Retina (tissue), 1 donor: ENCODE measurements at regions not wholly inside any gene's neighbourhood (a gene's known extent, or its start where the extent isn't known, plus 50 kb on each side); places are given as distances from the start of the nearest gene placed in this dataset.
A peak's percentile ranks its signal among the peaks of the same experiment; 100 is the strongest.
"Not testable (repeated sequence)": the region's sequence is repeated elsewhere in the genome, so short reads cannot be mapped to it uniquely, and the experiment has no call there.

ENCODE experiments used
- DNase-seq: peaks from one replicate; pipeline ENCODE4 v3.0.0-alpha.2; 2016

- no peak for DNase-seq
Measured at GRCh38 chr18:9021458-9021857, 81.0 kb upstream of the NDUFV2 start.

DNA sequence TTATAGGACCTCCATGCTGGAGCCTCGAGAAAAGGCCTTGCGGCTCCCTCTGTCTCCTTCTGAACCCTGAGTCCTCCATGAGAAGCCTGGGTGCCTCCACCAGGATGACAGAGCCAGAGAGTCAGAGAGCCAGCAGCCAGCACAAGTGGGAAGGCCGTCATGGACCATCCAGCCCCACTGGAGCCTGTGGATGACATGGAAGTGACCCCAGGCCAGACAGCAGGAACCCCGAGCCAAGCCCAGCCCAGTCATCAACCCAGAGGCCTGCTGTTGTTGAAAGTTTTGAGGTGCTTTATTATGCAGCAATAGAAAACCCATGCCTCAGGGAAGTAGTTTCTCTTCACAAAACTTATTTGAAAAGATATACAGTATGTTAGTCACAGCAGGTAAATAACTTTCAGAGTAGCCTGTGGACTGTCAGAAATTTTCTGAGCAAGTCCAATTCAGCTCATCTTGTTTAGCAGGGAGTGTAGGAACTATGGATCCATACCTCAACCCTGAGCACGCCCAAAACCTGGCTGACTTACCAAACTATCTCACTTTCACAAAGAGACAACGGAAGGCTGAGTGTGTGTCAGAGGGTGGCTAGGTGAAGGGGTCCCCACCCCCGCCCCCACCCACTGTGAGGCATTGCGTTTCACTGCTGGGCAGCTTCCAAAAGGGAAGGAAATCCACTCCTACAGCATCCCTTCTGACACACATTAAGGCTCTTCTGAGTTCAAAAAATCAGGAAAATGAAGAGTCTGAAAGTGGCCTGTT lies 79.9 kb upstream of the NDUFV2 start:
- DNase-seq, result no peak

GRCh38 chr18:9024031-9024646 lies 78.4 kb upstream of the NDUFV2 start:
- not testable (repeated sequence) for DNase-seq

DNA sequence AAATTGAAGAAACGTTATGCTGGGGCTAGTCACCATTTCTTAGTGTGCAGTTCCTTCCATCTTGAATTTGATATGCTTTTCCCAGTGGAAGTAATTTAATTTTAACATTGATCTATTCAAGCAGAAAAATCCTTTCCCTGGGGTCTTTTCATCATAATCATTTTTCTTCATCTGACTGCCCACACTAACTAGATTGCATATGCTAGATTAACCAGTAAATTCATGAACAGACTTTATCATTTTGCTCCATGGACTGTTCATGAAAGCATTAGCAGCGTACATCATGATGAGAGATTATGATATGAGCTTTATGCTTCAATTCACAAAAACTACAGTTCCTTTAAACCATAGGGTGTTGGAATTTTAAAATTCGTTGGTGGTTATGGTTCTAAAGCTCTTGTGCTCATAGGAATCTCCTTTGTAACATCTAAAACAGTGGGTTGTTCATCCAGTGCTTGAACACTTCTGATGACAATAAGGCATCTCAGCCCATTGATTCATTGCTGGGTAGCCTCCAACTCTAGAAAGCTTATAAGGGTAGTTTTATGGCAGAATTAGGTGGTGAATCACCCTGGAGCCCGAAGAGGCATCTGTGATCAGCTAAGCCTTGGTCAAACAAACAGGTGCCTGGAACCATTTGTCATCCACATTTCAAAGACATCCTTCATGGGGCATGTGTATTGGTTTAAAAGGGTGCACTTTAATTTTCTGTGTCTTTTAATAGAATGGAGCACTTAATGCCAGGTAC lies 77.2 kb upstream of the NDUFV2 start:
- peak; percentile 68 for DNase-seq

GRCh38 chr18:9029131-9029530 lies 73.4 kb upstream of the NDUFV2 start:
- no peak for DNase-seq

DNA sequence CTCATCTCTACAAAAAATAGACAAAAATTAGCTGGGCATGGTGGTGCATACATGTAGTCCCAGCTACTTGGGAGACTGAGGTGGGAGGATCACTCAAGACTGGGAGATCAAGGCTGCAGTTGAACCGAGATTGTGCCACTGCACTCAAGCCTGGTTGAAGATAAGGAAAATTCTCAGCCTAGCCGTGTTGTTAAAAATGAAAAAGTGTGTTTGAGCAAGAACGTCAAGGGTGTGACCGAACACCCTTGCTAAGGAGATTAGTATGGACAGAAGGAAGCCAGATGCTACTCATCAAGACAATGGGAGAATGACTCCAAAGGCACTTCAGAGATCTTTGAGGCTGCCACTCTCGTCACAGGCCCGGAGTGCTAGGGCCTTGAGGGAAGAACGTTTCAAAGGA lies 70.0 kb upstream of the NDUFV2 start:
- no peak for DNase-seq

- no peak for DNase-seq
Measured at GRCh38 chr18:9038277-9038871, 64.1 kb upstream of the NDUFV2 start.

DNA sequence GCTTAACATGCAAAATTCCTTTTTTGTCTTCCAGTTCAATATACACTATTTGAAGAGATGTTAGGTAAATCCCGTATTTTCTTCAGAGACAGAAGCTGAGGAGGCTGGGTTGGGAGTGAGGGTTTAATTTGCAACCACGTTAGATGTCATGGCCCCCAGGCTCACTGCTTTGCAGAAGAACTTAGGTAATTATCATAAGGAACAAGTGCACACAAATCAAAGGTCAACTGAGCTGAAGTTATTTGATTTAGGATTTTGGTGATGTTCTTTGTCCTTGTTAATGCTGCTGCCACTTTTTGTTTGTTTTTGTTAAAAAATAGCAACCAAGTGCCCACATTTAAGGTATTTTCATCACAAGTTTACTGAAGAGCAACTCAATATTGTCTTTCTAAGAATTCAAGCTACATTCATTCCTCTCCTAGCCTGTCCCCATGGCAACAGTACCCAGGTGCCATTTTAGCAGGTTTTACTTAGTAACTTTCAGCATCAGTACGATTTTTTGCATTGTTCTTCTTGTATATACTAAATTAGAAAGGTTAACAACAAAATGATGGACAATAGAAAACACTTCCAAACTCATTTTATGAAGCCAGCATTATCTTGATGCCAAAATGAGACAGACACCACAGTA lies 62.9 kb upstream of the NDUFV2 start:
- DNase-seq, result no peak

DNA sequence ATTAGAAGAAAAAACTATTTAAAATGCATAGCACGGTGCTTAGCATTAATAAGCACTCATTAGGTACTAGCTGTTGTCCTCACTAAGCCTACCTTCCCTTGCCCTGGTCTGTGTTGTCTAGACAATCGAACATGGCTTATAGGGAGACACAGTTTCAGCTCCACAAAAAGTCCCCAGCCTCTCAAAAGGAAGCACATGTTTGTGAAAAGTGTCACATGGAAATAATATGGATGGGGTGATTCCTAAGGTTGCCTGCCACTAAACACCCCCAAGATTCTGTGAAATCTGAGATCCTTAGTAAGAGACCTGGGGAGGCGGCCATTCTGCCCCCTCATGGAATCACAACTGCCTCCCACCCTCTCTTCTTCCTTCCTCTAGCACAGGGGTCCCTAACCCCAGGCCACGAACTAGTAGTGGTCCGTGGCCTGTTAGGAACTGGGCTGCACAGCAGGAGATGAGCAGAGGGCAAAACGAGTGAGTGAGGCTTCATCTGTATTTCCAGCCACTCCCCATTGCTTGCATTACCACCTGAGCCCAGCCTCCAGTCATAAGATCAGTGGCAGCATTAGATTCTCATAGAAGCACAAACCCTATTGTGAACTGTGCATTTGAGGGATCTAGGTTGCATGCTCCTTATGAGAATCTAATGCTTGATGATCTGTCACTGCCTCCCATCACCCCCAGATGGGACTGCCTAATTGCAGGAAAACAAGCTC lies 59.6 kb upstream of the NDUFV2 start:
- no peak for DNase-seq

- DNase-seq, result no peak
Measured at GRCh38 chr18:9043581-9043980, 58.9 kb upstream of the NDUFV2 start.

- DNase-seq, result no peak
Measured at GRCh38 chr18:9047715-9048114, 54.8 kb upstream of the NDUFV2 start.

DNA sequence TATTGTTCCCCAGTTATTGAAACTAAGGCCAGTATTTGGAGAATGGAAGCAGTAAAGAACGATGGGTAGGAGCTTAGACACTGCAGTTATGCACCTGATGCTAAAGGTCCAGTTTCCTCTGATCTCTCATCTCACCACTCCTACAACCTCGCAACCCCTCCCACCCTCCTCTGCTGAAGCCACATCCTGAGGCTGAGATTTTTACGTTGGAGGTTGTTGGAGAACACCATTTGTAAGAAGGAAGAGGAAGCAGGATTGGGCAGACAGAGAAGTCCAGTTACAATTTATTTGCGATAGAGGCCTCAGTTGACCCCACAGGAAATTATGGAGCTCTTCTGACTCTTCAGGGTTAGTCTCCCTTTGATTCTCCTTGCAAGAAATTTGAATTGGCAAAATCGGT lies 54.3 kb upstream of the NDUFV2 start:
- DNase-seq, result no peak

GRCh38 chr18:9048808-9049494 lies 53.5 kb upstream of the NDUFV2 start:
- DNase-seq, result no peak

DNA sequence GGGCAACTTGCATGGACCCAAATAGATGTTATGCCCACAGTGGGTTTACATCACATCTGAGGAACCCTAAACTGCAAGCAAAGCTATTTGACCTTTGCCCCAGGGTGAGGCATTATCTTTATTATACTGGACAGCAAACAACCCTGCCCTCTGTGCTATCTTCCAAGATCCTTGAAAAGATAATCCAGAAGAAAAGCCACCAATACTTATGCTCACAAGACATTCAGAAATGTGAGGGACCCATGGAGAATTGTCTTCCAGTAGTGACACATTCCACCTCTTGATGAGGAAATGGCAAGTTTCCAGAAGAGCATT lies 53.0 kb upstream of the NDUFV2 start:
- DNase-seq, result no peak

GRCh38 chr18:9050628-9051284 lies 51.7 kb upstream of the NDUFV2 start:
- not testable (repeated sequence) for DNase-seq
